ENCODE measurements at regions not wholly inside any gene's neighbourhood (a gene's known extent, or its start where the extent isn't known, plus 50 kb on each side); places are given as distances from the start of the nearest gene placed in this dataset.
"Not testable (repeated sequence)": the region's sequence is repeated elsewhere in the genome, so short reads cannot be mapped to it uniquely, and the experiment has no call there.

DNA sequence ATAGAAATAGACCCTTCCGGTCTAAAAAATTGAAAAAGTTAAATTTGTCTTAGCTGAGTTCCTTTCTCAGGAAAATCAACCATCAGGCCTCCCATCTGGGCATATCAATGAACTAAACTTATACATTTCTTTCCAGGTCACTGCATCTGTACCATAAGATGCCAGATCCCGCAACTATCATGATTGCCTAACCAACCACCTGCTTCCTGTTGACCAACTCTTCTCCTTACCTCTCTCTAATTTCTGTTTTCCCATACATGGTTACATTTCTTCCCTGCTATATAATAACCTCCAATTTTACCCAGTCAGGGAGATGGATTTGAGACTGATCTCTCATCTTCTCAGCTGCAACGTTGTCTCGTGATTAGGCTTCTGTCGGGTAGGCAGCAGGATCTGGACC lies 228.7 kb downstream of the FSIP2 start:
- H3K27ac ChIP-seq: no peak overlapping the region
- TF ChIP-seq, protein P1, sequence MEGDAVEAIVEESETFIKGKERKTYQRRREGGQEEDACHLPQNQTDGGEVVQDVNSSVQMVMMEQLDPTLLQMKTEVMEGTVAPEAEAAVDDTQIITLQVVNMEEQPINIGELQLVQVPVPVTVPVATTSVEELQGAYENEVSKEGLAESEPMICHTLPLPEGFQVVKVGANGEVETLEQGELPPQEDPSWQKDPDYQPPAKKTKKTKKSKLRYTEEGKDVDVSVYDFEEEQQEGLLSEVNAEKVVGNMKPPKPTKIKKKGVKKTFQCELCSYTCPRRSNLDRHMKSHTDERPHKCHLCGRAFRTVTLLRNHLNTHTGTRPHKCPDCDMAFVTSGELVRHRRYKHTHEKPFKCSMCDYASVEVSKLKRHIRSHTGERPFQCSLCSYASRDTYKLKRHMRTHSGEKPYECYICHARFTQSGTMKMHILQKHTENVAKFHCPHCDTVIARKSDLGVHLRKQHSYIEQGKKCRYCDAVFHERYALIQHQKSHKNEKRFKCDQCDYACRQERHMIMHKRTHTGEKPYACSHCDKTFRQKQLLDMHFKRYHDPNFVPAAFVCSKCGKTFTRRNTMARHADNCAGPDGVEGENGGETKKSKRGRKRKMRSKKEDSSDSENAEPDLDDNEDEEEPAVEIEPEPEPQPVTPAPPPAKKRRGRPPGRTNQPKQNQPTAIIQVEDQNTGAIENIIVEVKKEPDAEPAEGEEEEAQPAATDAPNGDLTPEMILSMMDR (conservative IDR thresholded peaks at IDR 0.05): no peak
- TF ChIP-seq ZFX (IDR thresholded peaks at IDR 0.05): no peak

GRCh38 chr2:185970148-185970852 lies 231.7 kb downstream of the FSIP2 start:
- no peak for TF ChIP-seq ZFX (IDR thresholded peaks at IDR 0.05)
- TF ChIP-seq, protein P1 (conservative IDR thresholded peaks at IDR 0.05): no peak
- no peak overlapping the region for H3K27ac ChIP-seq

DNA sequence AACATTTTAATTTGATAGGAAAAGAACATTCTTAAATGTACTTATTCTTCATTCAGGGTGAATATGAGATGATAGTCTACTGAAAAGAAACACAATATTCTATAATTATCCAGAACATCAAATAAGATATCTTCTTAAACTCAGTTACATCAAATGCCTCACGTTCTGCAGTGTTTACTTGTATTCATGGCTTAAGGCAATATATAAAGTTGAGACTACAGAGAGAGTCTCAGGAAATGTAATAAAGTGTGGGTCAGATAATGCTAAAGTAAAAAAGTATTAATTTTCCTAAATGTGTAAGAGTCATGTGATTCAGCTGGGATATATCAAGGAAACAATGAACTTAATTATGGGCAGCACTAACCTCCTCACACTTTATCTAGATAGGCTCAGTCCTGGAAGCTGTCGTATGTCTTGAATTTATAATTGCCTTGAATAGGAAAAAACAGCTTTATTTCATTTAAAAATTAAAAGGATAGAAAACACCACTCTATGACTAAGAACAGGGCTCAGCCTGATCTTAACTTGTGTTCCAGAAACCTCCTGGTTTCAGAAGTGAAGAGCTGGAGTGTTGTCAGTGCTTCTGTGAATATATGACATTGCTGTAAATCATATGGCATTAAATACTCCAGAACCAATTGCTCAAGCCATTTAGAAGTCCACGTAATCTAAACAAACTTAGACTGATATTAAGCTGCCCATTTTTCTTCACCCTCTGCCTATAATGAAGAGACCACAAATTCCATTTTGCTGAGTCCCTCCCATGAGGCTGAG lies 240.2 kb downstream of the FSIP2 start:
- no peak overlapping the region for H3K27ac ChIP-seq
- TF ChIP-seq, protein P1 (conservative IDR thresholded peaks at IDR 0.05): no peak
- TF ChIP-seq ZFX (IDR thresholded peaks at IDR 0.05): no peak

GRCh38 chr2:185979546-185980071 lies 241.0 kb downstream of the FSIP2 start:
- TF ChIP-seq, protein P1 (conservative IDR thresholded peaks at IDR 0.05): no peak
- TF ChIP-seq ZFX (IDR thresholded peaks at IDR 0.05): no peak
- no peak overlapping the region for H3K27ac ChIP-seq

GRCh38 chr2:185980944-185981343 lies 242.3 kb downstream of the FSIP2 start:
- TF ChIP-seq, protein P1 (conservative IDR thresholded peaks at IDR 0.05): no peak
- no peak for TF ChIP-seq ZFX (IDR thresholded peaks at IDR 0.05)
- H3K27ac ChIP-seq: no peak overlapping the region

DNA sequence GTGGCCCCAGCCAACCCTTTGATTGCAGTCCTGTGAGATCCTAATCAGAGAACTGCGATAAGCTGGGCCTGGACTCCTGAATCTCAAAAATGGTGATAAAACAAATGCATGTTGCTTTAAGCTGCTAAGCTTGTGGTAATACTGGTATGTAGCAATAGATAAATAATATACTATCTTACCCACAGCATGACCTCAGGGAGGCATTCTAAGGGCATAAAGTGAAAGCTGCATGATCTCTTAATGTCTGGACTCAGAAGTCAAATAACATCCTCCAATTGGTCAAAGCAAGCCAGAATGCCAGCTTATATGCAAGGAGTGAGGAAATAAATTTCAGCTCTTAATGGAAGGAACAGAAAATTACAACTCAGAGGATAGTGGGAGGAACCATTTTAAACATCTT lies 246.1 kb downstream of the FSIP2 start:
- no peak for TF ChIP-seq ZFX (IDR thresholded peaks at IDR 0.05)
- TF ChIP-seq, protein P1 (conservative IDR thresholded peaks at IDR 0.05): no peak
- H3K27ac ChIP-seq: no peak overlapping the region

- not testable (repeated sequence) for H3K27ac ChIP-seq
These were observed 250.3 kb downstream of the FSIP2 start for GRCh38 chr2:185988907-185989306.
